H1 (cell line): ENCODE measurements at regions not wholly inside any gene's neighbourhood (a gene's known extent, or its start where the extent isn't known, plus 50 kb on each side); places are given as distances from the start of the nearest gene placed in this dataset.

Experiments
- ASH2L ChIP-seq: fragments of 200-600, 300-600 bp; sonication (generic); IDR thresholded peaks from one replicate; pipeline ENCODE4 v1.7.1; 2017; ENCODE audit warnings: low read length
- RNF2 ChIP-seq: fragments of 200-900, 300-1000 bp; sonication (generic); IDR thresholded peaks from 2 replicates; pipeline ENCODE4 v1.7.1; 2016; ENCODE audit warnings: borderline replicate concordance, low read depth, mild to moderate bottlenecking, antibody characterized with exemption, low read length; ENCODE audit not compliant: poor library complexity, severe bottlenecking; ENCODE audit errors: missing control alignments
- SIN3A ChIP-seq, 2 experiments: IDR thresholded peaks in 1 of 2; conservative IDR thresholded peaks in 1 of 2; 2 replicates each; pipeline ENCODE4 v1.6.1; 2011 to 2012; ENCODE audit warnings: low read length in 2 of 2, improper control_type of control experiment in 1 of 2, low read depth in 1 of 2, mild to moderate bottlenecking in 1 of 2
- TAF1 ChIP-seq: IDR thresholded peaks from 2 replicates; pipeline ENCODE4 v1.6.1; 2011; ENCODE audit warnings: mild to moderate bottlenecking, low read depth, low read length
- TCF12 ChIP-seq: IDR thresholded peaks from 2 replicates; pipeline ENCODE4 v1.6.1; 2011; ENCODE audit warnings: low read depth, mild to moderate bottlenecking, low read length

- TF ChIP-seq TAF1 (no peak), ASH2L (no peak), RNF2 (no peak), SIN3A (conservative IDR thresholded peaks at IDR 0.05 in 1 of 2, IDR thresholded peaks at IDR 0.05 in 1 of 2; ENCODE audit: low read depth in 1 of 2, low read length in 2 of 2) (no peak), TCF12 (no peak)
These were observed 923.5 kb downstream of the EPHA4 start (continued) for GRCh38 chr2:220648628-220649027.
